ENCODE measurements at regions not wholly inside any gene's neighbourhood (a gene's known extent, or its start where the extent isn't known, plus 50 kb on each side); places are given as distances from the start of the nearest gene placed in this dataset.
"Not testable (repeated sequence)": the region's sequence is repeated elsewhere in the genome, so short reads cannot be mapped to it uniquely, and the experiment has no call there.

GRCh38 chr19:56916528-56916927 lies 76.0 kb upstream of the PEG3 start:
- DNase-seq (ENCODE audit: insufficient read length, low spot score) (no peak), FAIRE-seq (no peak)
- TF ChIP-seq CTCF (IDR thresholded peaks at IDR 0.05; ENCODE audit: insufficient read depth, missing control alignments): no peak

- no peak for FAIRE-seq
- DNase-seq (ENCODE audit: insufficient read length, low spot score): no peak
- TF ChIP-seq CTCF (IDR thresholded peaks at IDR 0.05; ENCODE audit: insufficient read depth, missing control alignments): no peak
Observed at GRCh38 chr19:56917529-56917928, 77.0 kb upstream of the PEG3 start.

- no peak for DNase-seq (ENCODE audit: insufficient read length, low spot score)
Observed at GRCh38 chr19:56917998-56918397, 77.5 kb upstream of the PEG3 start.

GRCh38 chr19:56918682-56919307 lies 78.3 kb upstream of the PEG3 start:
- TF ChIP-seq CTCF (IDR thresholded peaks at IDR 0.05; ENCODE audit: insufficient read depth, missing control alignments): no peak
- FAIRE-seq (no peak), DNase-seq (ENCODE audit: insufficient read length, low spot score) (no peak)

More at GRCh38 chr19:56917998-56918397, 77.5 kb upstream of the PEG3 start:
- TF ChIP-seq CTCF (IDR thresholded peaks at IDR 0.05; ENCODE audit: insufficient read depth, missing control alignments): no peak
- FAIRE-seq: no peak

GRCh38 chr19:56919308-56919995 lies 78.9 kb upstream of the PEG3 start:
- FAIRE-seq: no peak
- TF ChIP-seq CTCF (IDR thresholded peaks at IDR 0.05; ENCODE audit: insufficient read depth, missing control alignments): no peak
- no peak for DNase-seq (ENCODE audit: insufficient read length, low spot score)

- not testable (repeated sequence) for FAIRE-seq; DNase-seq (ENCODE audit: insufficient read length, low spot score)
Observed at GRCh38 chr19:56926094-56926493, 85.6 kb upstream of the PEG3 start.

- FAIRE-seq (no peak), DNase-seq (ENCODE audit: insufficient read length, low spot score) (no peak)
- no peak for TF ChIP-seq CTCF (IDR thresholded peaks at IDR 0.05; ENCODE audit: insufficient read depth, missing control alignments)
Observed at GRCh38 chr19:56927294-56927693, 86.8 kb upstream of the PEG3 start.
